ENCODE measurements at regions not wholly inside any gene's neighbourhood (a gene's known extent, or its start where the extent isn't known, plus 50 kb on each side); places are given as distances from the start of the nearest gene placed in this dataset.
"Not testable (repeated sequence)": the region's sequence is repeated elsewhere in the genome, so short reads cannot be mapped to it uniquely, and the experiment has no call there.

GRCh38 chr14:84442521-84442920 lies 1087.4 kb upstream of the FLRT2 start:
- no peak for DNase-seq

GRCh38 chr14:84445486-84445885 lies 1084.5 kb upstream of the FLRT2 start:
- DNase-seq: no peak

- no peak for DNase-seq
Observed at GRCh38 chr14:84446250-84446649, 1083.7 kb upstream of the FLRT2 start.

GRCh38 chr14:84453307-84453950 lies 1076.5 kb upstream of the FLRT2 start:
- DNase-seq: no peak

- DNase-seq: no peak
Observed at GRCh38 chr14:84454114-84454513, 1075.8 kb upstream of the FLRT2 start.

- no peak for DNase-seq
Observed at GRCh38 chr14:84456946-84457345, 1073.0 kb upstream of the FLRT2 start.

- DNase-seq: no peak
Observed at GRCh38 chr14:84458881-84459280, 1071.1 kb upstream of the FLRT2 start.

- DNase-seq: no peak
Observed at GRCh38 chr14:84465880-84466279, 1064.1 kb upstream of the FLRT2 start.

GRCh38 chr14:84468153-84468552 lies 1061.8 kb upstream of the FLRT2 start:
- DNase-seq: no peak

GRCh38 chr14:84477996-84478395 lies 1051.9 kb upstream of the FLRT2 start:
- no peak for DNase-seq

- DNase-seq: no peak
Observed at GRCh38 chr14:84482256-84483071, 1047.5 kb upstream of the FLRT2 start.

GRCh38 chr14:84483072-84483420 lies 1046.9 kb upstream of the FLRT2 start:
- DNase-seq: no peak

- DNase-seq: not testable (repeated sequence)
Observed at GRCh38 chr14:84484243-84484642, 1045.7 kb upstream of the FLRT2 start.

GRCh38 chr14:84485036-84485435 lies 1044.9 kb upstream of the FLRT2 start:
- no peak for DNase-seq

- no peak for DNase-seq
Observed at GRCh38 chr14:84490081-84490480, 1039.9 kb upstream of the FLRT2 start.

- DNase-seq: no peak
Observed at GRCh38 chr14:84492685-84493084, 1037.3 kb upstream of the FLRT2 start.

GRCh38 chr14:84493779-84494178 lies 1036.2 kb upstream of the FLRT2 start:
- DNase-seq: no peak

- DNase-seq: no peak
Observed at GRCh38 chr14:84496677-84497076, 1033.3 kb upstream of the FLRT2 start.

- DNase-seq: not testable (repeated sequence)
Observed at GRCh38 chr14:84512823-84513222, 1017.1 kb upstream of the FLRT2 start.

GRCh38 chr14:84519836-84520235 lies 1010.1 kb upstream of the FLRT2 start:
- DNase-seq: no peak

GRCh38 chr14:84520711-84521338 lies 1009.1 kb upstream of the FLRT2 start:
- no peak for DNase-seq

GRCh38 chr14:84523746-84524145 lies 1006.2 kb upstream of the FLRT2 start:
- no peak for DNase-seq

- DNase-seq: no peak
Observed at GRCh38 chr14:84527706-84528105, 1002.2 kb upstream of the FLRT2 start.

- DNase-seq: no peak
Observed at GRCh38 chr14:84532016-84532415, 997.9 kb upstream of the FLRT2 start.
